ENCODE measurements at regions not wholly inside any gene's neighbourhood (a gene's known extent, or its start where the extent isn't known, plus 50 kb on each side); places are given as distances from the start of the nearest gene placed in this dataset.

GRCh38 chr14:65360144-65360784 lies 52.3 kb upstream of the FUT8 start:
- TF ChIP-seq POLR2AphosphoS5 (IDR thresholded peaks at IDR 0.05) (no peak), POLR2A (IDR thresholded peaks at IDR 0.05) (no peak), EP300 (IDR thresholded peaks at IDR 0.05) (no peak)
- TF ChIP-seq, protein P1, sequence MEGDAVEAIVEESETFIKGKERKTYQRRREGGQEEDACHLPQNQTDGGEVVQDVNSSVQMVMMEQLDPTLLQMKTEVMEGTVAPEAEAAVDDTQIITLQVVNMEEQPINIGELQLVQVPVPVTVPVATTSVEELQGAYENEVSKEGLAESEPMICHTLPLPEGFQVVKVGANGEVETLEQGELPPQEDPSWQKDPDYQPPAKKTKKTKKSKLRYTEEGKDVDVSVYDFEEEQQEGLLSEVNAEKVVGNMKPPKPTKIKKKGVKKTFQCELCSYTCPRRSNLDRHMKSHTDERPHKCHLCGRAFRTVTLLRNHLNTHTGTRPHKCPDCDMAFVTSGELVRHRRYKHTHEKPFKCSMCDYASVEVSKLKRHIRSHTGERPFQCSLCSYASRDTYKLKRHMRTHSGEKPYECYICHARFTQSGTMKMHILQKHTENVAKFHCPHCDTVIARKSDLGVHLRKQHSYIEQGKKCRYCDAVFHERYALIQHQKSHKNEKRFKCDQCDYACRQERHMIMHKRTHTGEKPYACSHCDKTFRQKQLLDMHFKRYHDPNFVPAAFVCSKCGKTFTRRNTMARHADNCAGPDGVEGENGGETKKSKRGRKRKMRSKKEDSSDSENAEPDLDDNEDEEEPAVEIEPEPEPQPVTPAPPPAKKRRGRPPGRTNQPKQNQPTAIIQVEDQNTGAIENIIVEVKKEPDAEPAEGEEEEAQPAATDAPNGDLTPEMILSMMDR (IDR thresholded peaks at IDR 0.05): no peak

All from upper lobe of left lung (tissue), 4 donors.